Activated CD4-positive, alpha-beta T cell treated with anti-CD3 and anti-CD28 coated beads, Interleukin-2, Interleukin-4, amounts not matched to agents 100 ng/mL and 50 ng/mL, durations not matched to agents 16 hours and 8 hours (primary cell): ENCODE measurements at regions not wholly inside any gene's neighbourhood (a gene's known extent, or its start where the extent isn't known, plus 50 kb on each side); places are given as distances from the start of the nearest gene placed in this dataset.
A peak's percentile ranks its signal among the peaks of the same experiment; 100 is the strongest.

Experiments
- DNase-seq: peaks from one replicate; pipeline ENCODE4 v3.0.0-alpha.2; 2020; ENCODE audit warnings: low spot score

DNA sequence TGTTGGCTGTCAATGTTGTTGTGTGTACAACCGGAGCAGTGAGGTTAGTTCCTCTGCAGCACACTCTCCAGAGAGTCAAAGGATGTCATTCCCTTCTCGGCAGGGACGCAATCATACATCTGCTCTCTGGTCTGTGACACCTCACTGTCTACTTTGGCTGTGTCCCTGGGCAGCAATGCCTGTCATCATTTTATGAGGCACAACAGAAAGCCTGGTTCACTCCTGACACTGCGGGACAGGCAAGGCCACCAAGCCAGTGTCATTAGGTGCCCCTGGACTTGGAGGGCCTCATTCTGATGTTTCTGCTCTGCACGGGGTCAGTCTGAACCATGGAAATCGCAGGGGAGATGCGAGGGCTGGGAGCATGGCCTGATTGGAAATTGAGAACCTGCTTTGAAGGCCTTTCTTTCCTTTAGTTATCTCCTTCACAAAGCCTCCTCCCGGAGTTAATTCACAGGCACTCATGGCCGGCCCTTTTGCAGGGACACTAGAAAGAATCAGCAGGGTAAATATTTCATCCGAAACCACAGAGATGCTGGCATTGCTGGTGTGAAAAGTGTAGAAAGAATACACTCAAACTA is 284.4 kb downstream of the ZNF536 start:
- DNase-seq, result no peak

DNA sequence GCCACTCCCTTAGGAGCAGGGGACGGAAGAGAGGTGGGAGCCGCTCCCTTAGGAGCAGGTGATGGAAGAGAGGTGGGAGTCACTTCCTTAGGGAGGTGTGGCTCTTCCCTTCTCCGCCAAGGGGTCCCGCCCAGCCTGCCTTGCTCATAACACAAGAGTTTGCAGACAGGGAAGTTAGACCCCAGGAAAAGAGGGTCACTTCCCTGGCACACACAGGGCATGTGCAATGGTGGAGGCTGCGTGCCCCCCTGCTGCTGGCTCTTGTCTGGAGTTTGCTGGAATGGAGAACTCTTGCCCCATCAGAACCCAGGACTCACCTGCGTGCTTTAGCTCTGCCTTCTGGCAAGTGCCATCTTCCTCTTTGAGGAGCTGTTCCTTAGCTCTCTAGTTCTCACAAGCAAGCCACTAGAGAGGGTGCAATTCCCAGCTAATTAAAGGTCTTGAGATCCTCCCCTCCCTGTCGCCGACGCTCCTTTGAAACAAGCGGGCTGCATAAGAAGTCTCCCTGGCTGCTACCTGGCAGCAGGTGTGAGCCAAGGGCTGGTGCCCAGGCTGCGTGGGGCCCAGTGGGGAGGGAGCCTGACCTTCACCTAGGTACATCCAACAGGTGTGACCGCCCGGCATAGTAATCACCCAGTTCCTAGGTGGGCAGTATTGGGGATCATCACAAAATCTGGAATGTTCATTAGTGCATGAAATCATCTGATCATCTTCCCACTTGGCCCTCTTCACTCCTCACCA is 281.6 kb downstream of the ZNF536 start:
- DNase-seq, result no peak

DNA sequence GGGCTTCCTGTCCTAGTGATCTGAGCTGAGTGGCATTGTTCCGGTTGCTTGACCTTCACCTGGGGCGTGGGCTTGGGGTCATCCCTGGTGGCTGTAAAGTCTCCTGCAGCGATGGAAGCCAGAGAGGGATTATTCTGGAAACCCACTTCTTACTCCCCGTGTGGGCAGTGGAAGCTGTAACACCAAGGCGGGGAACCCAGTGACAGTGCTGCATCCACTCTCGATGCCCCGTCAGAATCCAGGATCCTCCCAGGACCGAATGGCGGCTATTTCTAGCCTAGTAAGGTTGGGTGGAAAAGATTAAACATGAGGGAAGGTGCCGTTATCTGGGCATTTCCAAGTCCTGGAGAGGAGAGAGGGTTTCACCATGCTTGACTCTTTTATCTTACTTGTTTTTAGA is 280.6 kb downstream of the ZNF536 start:
- no peak for DNase-seq

DNA sequence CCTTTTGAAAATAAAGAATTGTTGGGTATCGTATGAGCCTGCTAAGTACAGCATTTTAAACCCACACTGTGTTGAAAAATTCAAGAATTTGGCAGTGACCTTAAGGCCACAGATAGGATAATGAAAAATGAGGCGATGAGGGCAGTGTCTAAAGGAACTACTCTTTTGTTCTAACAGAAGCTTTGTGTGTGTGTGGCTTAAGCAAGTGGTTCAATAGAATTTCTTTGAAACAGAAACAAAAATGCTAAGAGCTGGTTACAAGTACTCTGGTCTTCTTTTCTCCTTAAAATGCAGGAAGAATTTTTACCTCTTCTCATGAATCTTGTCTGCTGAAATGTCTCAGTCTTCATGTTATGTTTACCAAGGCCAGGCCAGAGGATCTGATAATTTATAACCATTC is 279.5 kb downstream of the ZNF536 start:
- no peak for DNase-seq

GRCh38 chr19:30651066-30651465 is 278.9 kb downstream of the ZNF536 start:
- DNase-seq, result no peak

DNA sequence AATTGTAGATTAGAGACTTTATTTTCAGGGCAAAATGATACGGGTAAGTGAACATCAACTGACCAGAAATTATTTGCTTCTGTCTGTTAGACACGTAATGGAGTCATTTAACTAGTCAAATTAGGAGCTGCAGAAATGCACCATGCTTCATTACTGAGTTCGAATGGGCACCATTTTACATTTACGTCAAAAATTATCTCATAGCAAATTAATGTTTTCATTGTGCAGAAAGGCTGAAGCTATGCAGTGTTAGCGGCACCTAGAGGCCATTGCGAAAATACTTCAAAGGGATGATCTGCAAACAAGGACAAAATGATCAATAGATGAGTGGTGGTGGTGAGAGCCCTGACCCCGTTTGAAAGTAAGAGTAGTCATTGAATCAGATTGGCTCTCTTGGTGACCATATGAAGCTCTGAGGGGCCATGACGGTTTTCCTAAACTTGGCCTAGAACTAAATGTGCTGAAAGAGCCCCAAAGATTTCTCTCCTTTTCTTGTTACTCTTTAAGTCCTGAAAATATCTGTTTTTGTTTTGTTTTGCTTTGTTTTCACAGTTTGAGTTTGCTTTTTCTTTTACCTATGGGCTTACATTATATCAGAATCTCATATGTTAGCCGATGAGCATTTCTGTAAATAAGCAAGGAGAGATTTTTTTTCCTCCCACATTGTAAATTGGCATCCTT is 277.9 kb downstream of the ZNF536 start:
- DNase-seq, result peak; percentile 45

DNA sequence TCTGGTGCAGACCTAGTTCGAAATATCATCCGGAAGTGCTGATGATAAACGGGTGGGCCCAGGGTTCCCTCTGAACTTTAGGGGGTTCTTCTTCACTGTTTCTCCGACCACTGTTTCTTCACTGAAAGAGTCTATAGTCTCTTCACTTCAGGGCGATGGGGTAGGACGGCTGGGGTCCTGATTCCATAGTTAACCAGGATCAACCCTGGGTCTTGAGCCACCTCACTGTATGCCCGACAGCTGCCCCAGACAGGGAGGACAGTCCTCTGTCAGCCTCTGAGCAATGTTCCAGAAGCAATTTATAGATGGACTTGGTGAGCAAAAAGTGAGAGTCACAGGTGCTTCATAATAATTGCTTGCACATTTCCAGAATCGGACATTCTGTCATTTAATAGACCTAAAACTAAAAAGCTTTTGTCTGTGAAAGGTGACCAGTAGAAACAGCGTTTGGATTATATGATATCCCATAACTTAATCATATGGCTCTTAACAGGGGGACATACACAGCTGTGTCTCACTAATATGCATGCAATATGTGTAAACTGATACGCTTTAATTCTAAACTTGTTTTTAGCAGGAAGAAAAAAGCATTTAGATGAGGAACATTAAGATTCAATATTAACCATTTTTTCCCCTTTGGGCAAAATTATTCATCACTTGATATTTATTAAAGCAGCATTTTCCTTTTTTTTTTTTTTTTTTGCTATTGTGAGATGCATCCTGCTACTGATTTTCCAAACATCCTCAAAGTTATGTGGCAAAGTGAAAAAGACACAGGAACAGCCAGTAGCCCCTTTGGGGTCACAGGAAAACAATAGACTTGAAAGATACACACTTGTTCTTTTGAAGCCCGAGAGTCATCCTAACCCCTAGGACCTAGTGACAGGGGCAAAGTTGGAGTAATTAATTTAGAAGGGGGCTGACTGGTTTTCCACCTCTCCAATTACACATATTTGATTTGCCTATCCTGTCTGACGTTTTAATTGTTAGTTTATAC is 277.0 kb downstream of the ZNF536 start:
- no peak for DNase-seq

- no peak for DNase-seq
These were observed 275.9 kb downstream of the ZNF536 start for GRCh38 chr19:30647891-30648720.

- DNase-seq, result no peak
These were observed 274.6 kb downstream of the ZNF536 start for GRCh38 chr19:30646806-30647205.

- DNase-seq, result no peak
These were observed 273.9 kb downstream of the ZNF536 start for GRCh38 chr19:30645946-30646577.

GRCh38 chr19:30640252-30640965 is 268.2 kb downstream of the ZNF536 start:
- no peak for DNase-seq

DNA sequence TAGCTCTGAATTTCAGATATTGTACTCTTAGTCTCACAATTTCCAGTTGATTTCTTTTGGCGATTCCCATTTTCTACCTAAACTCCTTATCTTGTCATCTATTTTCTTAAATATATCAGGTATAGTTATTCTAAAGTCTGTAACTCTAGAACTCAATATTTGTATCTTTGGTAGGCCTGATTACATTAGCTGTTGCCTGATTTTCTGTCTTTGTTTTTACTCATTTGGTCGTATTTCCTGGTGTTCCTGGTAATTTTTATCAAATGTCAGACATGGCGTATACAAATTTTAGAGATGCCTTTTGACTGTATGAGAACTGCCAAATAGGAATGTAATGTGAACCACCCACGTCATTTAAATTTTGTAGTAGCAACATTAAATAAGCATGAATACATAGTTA is 266.7 kb downstream of the ZNF536 start:
- no peak for DNase-seq

- DNase-seq, result no peak
These were observed 265.7 kb downstream of the ZNF536 start for GRCh38 chr19:30637926-30638325.

DNA sequence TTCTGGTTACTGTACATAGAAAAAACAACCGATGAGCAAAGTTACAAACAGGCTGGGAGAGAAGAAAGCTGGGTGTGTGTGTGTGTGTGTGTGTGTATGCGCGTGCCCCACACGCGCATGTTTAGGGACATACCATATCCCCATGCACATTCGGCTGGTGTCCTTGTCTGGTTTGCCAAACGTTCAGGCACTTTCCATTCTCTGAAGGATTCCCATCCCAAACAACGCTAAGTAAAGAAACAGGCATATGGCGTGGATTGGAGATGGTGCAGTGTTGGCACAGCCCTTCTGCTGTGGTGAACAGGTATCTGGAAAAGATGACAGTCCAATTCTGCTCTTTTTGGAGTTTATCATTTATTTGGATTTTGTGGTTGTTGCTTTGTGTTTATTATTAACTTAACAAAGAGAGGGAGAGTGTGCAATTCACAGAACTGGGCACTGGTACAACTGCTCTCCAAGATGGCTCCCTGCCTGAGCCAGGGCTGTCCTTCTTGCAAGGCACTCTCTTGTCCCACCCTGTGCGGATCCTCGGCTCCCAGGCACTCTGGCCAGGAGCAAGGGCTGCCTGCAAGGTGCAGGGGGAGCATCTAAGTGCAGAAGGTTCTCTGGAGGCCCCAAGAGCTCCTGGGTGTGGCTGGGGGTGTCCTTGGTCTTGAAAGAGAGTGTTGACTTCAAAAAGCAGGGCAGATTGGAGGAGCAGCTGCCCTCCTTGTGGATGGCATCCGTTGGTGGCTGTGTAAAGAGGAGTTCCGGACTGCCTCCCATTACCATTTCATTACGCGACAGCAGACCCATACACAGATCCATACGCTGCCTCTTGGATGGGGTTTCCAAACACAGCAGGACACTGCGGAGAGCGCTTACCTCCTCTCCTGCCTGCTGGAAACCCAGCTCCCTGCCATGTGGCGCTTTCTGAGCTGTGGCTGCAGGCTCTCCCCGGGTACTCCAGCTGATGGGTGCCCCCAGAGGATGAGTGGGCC is 263.1 kb downstream of the ZNF536 start:
- no peak for DNase-seq

- DNase-seq, result no peak
These were observed 262.1 kb downstream of the ZNF536 start for GRCh38 chr19:30634131-30634830.

DNA sequence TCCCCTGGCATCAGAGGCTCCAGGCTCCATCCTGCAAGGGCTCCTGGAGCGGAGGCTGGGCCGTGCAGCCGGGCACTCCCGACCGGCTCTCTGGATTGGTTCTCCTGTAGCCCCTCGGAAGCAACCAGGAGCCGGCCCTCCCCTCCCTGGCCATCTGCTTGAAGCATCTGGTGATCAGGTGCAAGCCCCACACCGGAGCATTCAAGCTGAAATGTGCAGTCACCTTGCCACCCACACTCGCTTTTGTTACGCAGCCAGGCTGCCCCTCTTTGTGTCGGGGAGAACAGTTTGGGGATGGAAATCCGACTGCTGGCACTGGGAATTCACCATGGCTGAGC is 258.8 kb downstream of the ZNF536 start:
- no peak for DNase-seq

DNA sequence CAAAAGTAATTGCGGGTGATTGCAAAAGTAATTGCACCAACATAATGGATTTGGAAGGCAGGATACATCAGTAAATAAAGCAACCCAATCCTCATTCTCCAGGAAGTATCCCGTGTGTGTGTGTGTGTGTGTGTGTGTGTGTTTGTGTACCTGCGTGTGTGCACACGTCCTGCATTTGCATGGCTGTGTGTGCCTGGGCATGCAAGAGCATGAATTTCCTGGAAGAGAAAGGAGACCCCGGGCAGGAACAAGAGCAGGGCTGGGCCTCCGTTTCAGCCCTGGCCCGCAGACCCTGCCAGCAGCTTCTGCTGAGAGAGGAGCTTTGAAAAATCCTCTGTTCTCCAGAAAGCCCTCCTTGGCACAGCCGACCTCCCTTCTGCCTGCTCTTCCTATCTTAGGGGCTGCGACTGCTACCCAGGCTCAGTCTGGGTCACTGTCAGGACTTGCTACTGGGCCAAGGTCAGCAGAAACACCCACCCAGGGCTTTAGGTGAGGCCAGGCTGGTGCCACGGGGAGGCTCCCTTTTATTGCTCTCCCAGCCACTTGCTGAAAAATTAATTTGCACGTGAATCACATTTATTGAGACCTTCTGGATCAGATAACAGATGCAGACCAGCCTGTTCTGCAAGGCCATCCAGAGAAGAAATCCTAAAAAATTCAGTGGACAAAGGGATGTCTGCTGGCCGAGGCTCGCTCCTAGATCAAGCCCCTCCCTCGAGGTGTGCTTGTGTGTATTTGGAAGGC is 258.3 kb downstream of the ZNF536 start:
- no peak for DNase-seq

GRCh38 chr19:30629086-30629485 is 256.9 kb downstream of the ZNF536 start:
- no peak for DNase-seq
